ENCODE measurements at regions not wholly inside any gene's neighbourhood (a gene's known extent, or its start where the extent isn't known, plus 50 kb on each side); places are given as distances from the start of the nearest gene placed in this dataset.

DNA sequence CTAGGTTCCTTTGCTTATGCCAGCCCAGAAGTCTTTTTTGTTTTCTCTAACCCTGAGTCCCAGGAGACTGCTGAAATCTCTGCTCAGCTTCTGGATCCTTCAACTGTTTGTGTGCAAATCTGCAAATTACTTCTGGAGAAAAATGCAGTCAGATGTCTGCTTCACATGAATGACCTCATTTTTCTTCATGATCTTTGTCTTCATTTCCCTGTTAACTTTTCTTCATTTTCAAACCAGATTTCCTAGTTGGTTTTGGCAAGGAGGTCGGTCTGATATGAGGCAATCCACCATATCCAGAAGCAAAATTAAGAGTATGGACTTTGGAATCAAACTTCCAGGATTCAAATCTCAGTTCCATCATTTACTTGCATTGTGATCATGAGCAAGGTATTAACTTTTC, 66.8 kb downstream of the ZNF503 start:
- intact Hi-C loops (cut with DNase I): no loop called here
- no peaks in the 10 kb centered on the region for H3K27me3 ChIP-seq (ENCODE audit: low read depth)
- no peaks in the 10 kb centered on the region for H3K4me1 ChIP-seq
- no peaks in the 10 kb centered on the region for H3K36me3 ChIP-seq
- no peak for ATAC-seq
- no peak overlapping the region for H3K27ac ChIP-seq
- no peak for DNase-seq
- H3K9me3 ChIP-seq: no peaks in the 10 kb centered on the region
- no peak overlapping the region for H3K4me3 ChIP-seq
- TF ChIP-seq, protein P1, sequence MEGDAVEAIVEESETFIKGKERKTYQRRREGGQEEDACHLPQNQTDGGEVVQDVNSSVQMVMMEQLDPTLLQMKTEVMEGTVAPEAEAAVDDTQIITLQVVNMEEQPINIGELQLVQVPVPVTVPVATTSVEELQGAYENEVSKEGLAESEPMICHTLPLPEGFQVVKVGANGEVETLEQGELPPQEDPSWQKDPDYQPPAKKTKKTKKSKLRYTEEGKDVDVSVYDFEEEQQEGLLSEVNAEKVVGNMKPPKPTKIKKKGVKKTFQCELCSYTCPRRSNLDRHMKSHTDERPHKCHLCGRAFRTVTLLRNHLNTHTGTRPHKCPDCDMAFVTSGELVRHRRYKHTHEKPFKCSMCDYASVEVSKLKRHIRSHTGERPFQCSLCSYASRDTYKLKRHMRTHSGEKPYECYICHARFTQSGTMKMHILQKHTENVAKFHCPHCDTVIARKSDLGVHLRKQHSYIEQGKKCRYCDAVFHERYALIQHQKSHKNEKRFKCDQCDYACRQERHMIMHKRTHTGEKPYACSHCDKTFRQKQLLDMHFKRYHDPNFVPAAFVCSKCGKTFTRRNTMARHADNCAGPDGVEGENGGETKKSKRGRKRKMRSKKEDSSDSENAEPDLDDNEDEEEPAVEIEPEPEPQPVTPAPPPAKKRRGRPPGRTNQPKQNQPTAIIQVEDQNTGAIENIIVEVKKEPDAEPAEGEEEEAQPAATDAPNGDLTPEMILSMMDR (IDR thresholded peaks at IDR 0.05): no peak

- DNase-seq (no peak), ATAC-seq (no peak)
- TF ChIP-seq, protein P1 (IDR thresholded peaks at IDR 0.05): no peak
- H3K9me3 ChIP-seq: no peaks in the 10 kb centered on the region
- no peaks in the 10 kb centered on the region for H3K36me3 ChIP-seq
- no peaks in the 10 kb centered on the region for H3K4me1 ChIP-seq
- intact Hi-C loops (cut with DNase I): no loop called here
- no peaks in the 10 kb centered on the region for H3K27me3 ChIP-seq (ENCODE audit: low read depth)
- no peak overlapping the region for H3K4me3 ChIP-seq
- H3K27ac ChIP-seq: no peak overlapping the region
Measured at GRCh38 chr10:75332081-75332480, 69.5 kb downstream of the ZNF503 start.

DNA sequence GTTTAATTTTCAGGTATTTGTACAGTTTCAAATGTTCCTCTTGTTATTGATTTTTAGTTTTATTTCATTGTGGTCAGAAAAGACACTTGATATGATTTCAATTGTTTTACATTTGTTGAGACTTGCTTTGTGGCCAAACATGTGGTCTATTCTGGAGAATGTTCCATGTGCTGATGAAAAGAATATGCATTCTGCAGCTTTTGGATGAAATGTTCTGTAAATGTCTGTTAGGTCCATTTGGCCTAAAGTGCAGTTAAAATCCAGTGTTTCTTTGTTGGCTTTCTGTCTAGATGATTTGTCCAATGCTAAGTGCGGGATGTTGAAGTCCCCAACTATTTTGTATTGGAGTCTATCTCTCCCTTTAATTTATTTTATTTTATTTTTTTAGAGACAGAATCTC, 70.5 kb downstream of the ZNF503 start:
- Histone ChIP-seq H3K4me1 (no peaks in the 10 kb centered on the region), H3K27ac (no peak overlapping the region), H3K36me3 (no peaks in the 10 kb centered on the region), H3K4me3 (no peak overlapping the region), H3K27me3 (ENCODE audit: low read depth) (no peaks in the 10 kb centered on the region), H3K9me3 (no peaks in the 10 kb centered on the region)
- no peak for ATAC-seq
- no peak for DNase-seq
- intact Hi-C loops (cut with DNase I): no loop called here
- TF ChIP-seq, protein P1 (IDR thresholded peaks at IDR 0.05): no peak

DNA sequence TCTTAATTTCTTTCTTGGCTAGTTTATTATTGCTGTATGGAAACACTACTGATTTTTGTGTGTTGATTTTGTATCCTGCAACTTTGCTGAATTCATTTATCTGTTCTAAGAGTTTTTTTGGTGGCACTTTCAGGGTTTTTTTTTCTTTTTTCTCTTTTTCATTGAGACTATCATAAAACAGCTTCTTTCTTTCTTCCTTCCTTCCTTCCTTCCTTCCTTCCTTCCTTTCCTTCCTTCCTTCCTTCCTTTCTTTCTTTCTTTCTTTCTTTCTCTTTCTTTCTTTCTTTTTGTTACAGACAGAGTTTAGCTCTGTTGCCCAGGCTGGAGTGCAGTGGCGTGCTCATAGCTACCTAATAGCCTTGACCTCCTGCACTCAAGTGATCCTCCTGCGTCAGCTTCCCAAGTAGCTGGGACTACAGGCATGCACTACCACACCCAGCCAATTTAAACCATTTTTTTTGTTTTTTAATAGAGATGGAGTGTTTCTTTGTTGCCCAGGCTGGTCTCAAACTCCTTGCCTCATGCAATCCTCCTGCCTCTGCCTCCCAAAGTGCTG, 72.3 kb downstream of the ZNF503 start:
- H3K4me3 ChIP-seq: no peak overlapping the region
- no peaks in the 10 kb centered on the region for H3K9me3 ChIP-seq
- no peaks in the 10 kb centered on the region for H3K27me3 ChIP-seq (ENCODE audit: low read depth)
- H3K36me3 ChIP-seq: no peaks in the 10 kb centered on the region
- no peak overlapping the region for H3K27ac ChIP-seq
- intact Hi-C loops (cut with DNase I): no loop called here
- H3K4me1 ChIP-seq: no peaks in the 10 kb centered on the region
- no peak for ATAC-seq
- DNase-seq: no peak
- TF ChIP-seq, protein P1 (IDR thresholded peaks at IDR 0.05): no peak

DNA sequence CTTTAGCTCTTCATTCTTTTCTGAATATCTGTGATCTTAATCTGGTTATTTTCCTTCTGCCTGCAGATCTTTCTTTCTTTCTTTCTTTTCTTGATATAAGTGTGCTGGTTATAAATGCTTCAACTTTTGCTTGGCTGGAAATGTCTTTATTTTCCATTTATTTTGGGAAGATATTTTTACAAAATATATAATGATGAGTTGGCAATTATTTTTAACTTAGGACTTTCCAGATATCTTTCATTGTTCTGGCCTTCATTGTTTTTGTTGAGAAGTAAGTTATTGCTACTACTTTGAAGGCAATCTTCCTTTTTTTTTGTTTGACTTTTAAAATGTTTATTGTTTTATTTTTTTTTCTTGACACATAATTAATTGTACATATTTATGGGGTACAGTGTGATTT, 75.3 kb downstream of the ZNF503 start:
- Histone ChIP-seq H3K27me3 (ENCODE audit: low read depth) (no peaks in the 10 kb centered on the region), H3K4me3 (no peak overlapping the region), H3K36me3 (no peaks in the 10 kb centered on the region), H3K9me3 (peaks cover 6% of the 10 kb centered on the region), H3K4me1 (no peaks in the 10 kb centered on the region), H3K27ac (no peak overlapping the region)
- TF ChIP-seq, protein P1 (IDR thresholded peaks at IDR 0.05): no peak
- ATAC-seq: no peak
- intact Hi-C loops (cut with DNase I): no loop called here
- DNase-seq: no peak

- TF ChIP-seq, protein P1 (IDR thresholded peaks at IDR 0.05): no peak
- Histone ChIP-seq H3K27me3 (ENCODE audit: low read depth) (no peaks in the 10 kb centered on the region), H3K27ac (no peak overlapping the region), H3K9me3 (peaks cover 22% of the 10 kb centered on the region), H3K4me1 (no peaks in the 10 kb centered on the region), H3K36me3 (no peaks in the 10 kb centered on the region), H3K4me3 (no peak overlapping the region)
- intact Hi-C loops (cut with DNase I): no loop called here
- no peak for DNase-seq
- ATAC-seq: no peak
Measured at GRCh38 chr10:75319274-75319673, 82.3 kb downstream of the ZNF503 start.

All from lower lobe of right lung (tissue), 2 donors.